SK-N-SH treated with all-trans-retinoic acid at 6 μM for 48 hours (cell line): ENCODE measurements at regions not wholly inside any gene's neighbourhood (a gene's known extent, or its start where the extent isn't known, plus 50 kb on each side); places are given as distances from the start of the nearest gene placed in this dataset.
"Not testable (repeated sequence)": the region's sequence is repeated elsewhere in the genome, so short reads cannot be mapped to it uniquely, and the experiment has no call there.

Source experiments
- ARNTL ChIP-seq: fragments of 450-650 bp; formaldehyde crosslinking; IDR thresholded peaks from 2 replicates; pipeline ENCODE4 v1.5.0; 2020; ENCODE audit warnings: low read depth, mild to moderate bottlenecking, moderate library complexity, borderline replicate concordance
- CSDC2 ChIP-seq: fragments of 250-450 bp; sonication (Bioruptor Pico); IDR thresholded peaks from 2 replicates; pipeline ENCODE4 v1.5.0; 2020; ENCODE audit warnings: mild to moderate bottlenecking, moderate library complexity
- GLIS3 ChIP-seq: fragments of 250-450 bp; sonication (Bioruptor Pico); IDR thresholded peaks from 2 replicates; pipeline ENCODE4 v1.5.0; 2020; ENCODE audit warnings: mild to moderate bottlenecking, moderate library complexity
- ISL1 ChIP-seq: fragments of 250-450 bp; sonication (Bioruptor Pico); IDR thresholded peaks from 2 replicates; pipeline ENCODE4 v2.1.2; 2022; ENCODE audit warnings: mild to moderate bottlenecking, moderate library complexity
- OSR1 ChIP-seq: fragments of 250-450 bp; sonication (Bioruptor Pico); IDR thresholded peaks from 2 replicates; pipeline ENCODE4 v1.8.0; 2022; ENCODE audit warnings: moderate library complexity, mild to moderate bottlenecking, inconsistent platforms
- PPARA ChIP-seq: fragments of 250-450 bp; sonication (Bioruptor Pico); IDR thresholded peaks from 2 replicates; pipeline ENCODE4 v1.5.0; 2020; ENCODE audit warnings: mild to moderate bottlenecking, borderline replicate concordance
- RARB ChIP-seq: fragments of 250-450 bp; sonication (Bioruptor Pico); IDR thresholded peaks from 2 replicates; pipeline ENCODE4 v1.8.0; 2021; ENCODE audit warnings: mild to moderate bottlenecking, moderate library complexity
- TCF4 ChIP-seq: fragments of 250-450 bp; sonication (Bioruptor Pico); IDR thresholded peaks from 2 replicates; pipeline ENCODE4 v1.8.0; 2021; ENCODE audit warnings: mild to moderate bottlenecking, moderate library complexity, borderline replicate concordance
- ZFP3 ChIP-seq: fragments of 250-450 bp; sonication (Bioruptor Pico); IDR thresholded peaks from 2 replicates; pipeline ENCODE4 v1.5.0; 2020; ENCODE audit warnings: mild to moderate bottlenecking, moderate library complexity
- ZFP30 ChIP-seq: fragments of 450-650 bp; formaldehyde crosslinking; IDR thresholded peaks from 2 replicates; pipeline ENCODE4 v1.5.0; 2022; ENCODE audit warnings: mild to moderate bottlenecking, moderate library complexity
- ZNF565 ChIP-seq: fragments of 450-650 bp; formaldehyde crosslinking; conservative IDR thresholded peaks from 2 replicates; pipeline ENCODE4 v1.5.0; 2020; ENCODE audit warnings: low read depth, mild to moderate bottlenecking, moderate library complexity
- TF ChIP-seq, protein P1 (sequence below): fragments of 250-450 bp; sonication (Bioruptor Pico); IDR thresholded peaks from 2 replicates; pipeline ENCODE4 v1.8.0; 2020; ENCODE audit warnings: mild to moderate bottlenecking, moderate library complexity, borderline replicate concordance
- TF ChIP-seq, protein P2 (sequence below): fragments of 250-450 bp; sonication (Bioruptor Pico); IDR thresholded peaks from 2 replicates; pipeline ENCODE4 v1.8.0; 2021; ENCODE audit warnings: low read depth, mild to moderate bottlenecking, moderate library complexity, borderline replicate concordance
- TF ChIP-seq, protein P3 (sequence below): fragments of 250-450 bp; sonication (Bioruptor Pico); IDR thresholded peaks from 2 replicates; pipeline ENCODE4 v1.5.1; 2020; ENCODE audit warnings: low read depth, mild to moderate bottlenecking, moderate library complexity

GRCh38 chr17:62137734-62138624 is 72.9 kb upstream of the MED13 start:
- not testable (repeated sequence) for TF ChIP-seq RARB; OSR1; PPARA; CSDC2; ZFP30 (CRISPR knock-in tag); ISL1; ARNTL; ZFP3; TCF4 (CRISPR knock-in tag); ZNF565 (CRISPR knock-in tag); GLIS3 (CRISPR knock-in tag)
- TF ChIP-seq, protein P1, sequence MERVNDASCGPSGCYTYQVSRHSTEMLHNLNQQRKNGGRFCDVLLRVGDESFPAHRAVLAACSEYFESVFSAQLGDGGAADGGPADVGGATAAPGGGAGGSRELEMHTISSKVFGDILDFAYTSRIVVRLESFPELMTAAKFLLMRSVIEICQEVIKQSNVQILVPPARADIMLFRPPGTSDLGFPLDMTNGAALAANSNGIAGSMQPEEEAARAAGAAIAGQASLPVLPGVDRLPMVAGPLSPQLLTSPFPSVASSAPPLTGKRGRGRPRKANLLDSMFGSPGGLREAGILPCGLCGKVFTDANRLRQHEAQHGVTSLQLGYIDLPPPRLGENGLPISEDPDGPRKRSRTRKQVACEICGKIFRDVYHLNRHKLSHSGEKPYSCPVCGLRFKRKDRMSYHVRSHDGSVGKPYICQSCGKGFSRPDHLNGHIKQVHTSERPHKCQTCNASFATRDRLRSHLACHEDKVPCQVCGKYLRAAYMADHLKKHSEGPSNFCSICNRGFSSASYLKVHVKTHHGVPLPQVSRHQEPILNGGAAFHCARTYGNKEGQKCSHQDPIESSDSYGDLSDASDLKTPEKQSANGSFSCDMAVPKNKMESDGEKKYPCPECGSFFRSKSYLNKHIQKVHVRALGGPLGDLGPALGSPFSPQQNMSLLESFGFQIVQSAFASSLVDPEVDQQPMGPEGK (CRISPR knock-in tag): not testable (repeated sequence)
- TF ChIP-seq, protein P2, sequence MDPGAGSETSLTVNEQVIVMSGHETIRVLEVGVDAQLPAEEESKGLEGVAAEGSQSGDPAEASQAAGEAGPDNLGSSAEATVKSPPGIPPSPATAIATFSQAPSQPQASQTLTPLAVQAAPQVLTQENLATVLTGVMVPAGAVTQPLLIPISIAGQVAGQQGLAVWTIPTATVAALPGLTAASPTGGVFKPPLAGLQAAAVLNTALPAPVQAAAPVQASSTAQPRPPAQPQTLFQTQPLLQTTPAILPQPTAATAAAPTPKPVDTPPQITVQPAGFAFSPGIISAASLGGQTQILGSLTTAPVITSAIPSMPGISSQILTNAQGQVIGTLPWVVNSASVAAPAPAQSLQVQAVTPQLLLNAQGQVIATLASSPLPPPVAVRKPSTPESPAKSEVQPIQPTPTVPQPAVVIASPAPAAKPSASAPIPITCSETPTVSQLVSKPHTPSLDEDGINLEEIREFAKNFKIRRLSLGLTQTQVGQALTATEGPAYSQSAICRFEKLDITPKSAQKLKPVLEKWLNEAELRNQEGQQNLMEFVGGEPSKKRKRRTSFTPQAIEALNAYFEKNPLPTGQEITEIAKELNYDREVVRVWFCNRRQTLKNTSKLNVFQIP (CRISPR knock-in tag): not testable (repeated sequence)
- TF ChIP-seq, protein P3, sequence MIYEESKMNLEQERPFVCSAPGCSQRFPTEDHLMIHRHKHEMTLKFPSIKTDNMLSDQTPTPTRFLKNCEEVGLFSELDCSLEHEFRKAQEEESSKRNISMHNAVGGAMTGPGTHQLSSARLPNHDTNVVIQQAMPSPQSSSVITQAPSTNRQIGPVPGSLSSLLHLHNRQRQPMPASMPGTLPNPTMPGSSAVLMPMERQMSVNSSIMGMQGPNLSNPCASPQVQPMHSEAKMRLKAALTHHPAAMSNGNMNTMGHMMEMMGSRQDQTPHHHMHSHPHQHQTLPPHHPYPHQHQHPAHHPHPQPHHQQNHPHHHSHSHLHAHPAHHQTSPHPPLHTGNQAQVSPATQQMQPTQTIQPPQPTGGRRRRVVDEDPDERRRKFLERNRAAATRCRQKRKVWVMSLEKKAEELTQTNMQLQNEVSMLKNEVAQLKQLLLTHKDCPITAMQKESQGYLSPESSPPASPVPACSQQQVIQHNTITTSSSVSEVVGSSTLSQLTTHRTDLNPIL (CRISPR knock-in tag): not testable (repeated sequence)
